Activated CD4-positive, alpha-beta T cell treated with anti-CD3 and anti-CD28 coated beads, Interleukin-2, amount 50 U/mL, for 48 hours (primary cell): ENCODE measurements at regions not wholly inside any gene's neighbourhood (a gene's known extent, or its start where the extent isn't known, plus 50 kb on each side); places are given as distances from the start of the nearest gene placed in this dataset.

Experiments used
- DNase-seq, 2 experiments: peaks; one replicate each; pipeline ENCODE4 v3.0.0-alpha.2; 2020

DNA sequence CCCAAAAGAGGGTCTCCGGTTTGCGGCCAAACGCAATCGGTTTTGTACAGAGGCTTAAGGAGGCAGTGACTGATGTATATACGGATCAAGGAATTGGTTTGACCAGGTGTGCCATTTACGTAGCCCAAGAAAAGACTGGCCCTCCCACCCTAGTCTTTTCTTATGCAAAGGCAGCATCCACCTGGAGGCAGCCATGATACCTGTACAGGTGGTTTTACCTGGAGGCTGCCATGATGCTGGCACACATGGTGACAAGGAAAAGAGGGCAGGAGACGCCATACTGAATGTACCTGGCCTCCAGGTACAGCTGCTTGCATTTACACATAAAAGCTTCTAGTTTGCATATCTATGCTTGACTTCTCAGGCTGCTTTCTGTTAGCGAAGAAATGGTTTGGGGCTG is 917.7 kb upstream of the INTU start:
- no peak for DNase-seq

GRCh38 chr4:126715681-126716080 is 917.1 kb upstream of the INTU start:
- DNase-seq = no peak

GRCh38 chr4:126718136-126718535 is 914.6 kb upstream of the INTU start:
- no peak for DNase-seq

DNA sequence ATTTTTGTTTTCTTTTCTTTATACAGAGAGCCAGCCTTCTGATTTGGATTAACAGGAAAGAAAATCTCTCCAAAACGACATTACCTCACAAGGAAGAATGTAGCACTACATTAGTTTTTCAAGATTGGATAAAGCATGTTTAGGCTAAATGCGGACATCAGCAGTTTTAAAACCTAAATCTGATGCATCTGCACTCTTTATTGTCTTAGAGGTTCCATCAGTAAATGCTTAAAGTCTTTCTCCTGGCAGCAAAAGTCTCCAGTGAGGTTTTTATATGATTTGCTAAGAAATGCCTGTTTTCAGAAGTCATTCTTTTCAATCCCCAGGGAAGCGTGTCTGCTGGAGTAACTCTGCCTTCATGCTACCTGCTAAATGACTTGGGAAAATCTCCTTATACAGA is 912.9 kb upstream of the INTU start:
- DNase-seq = no peak

GRCh38 chr4:126725906-126726305 is 906.9 kb upstream of the INTU start:
- DNase-seq = no peak

DNA sequence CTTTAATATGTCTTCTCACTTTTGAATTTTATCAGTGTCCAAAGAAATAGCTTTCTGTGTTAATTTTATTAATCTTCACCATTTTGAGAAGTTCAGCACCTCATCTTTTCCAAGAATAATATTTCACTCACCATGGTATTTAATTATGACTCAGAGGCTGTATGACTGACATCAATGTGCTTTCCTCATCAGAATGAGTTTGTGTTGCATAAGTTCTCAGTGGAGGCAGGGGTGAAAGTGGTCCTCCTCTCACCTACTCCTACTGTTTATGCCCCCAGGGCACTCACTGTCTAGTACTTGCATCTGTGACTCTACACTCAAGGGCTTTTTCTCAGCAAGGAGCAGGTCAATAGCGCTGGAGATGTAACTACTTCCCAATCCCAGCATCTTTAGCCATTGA is 905.3 kb upstream of the INTU start:
- no peak for DNase-seq

- DNase-seq = no peak
Measured at GRCh38 chr4:126731062-126731461, 901.7 kb upstream of the INTU start.

DNA sequence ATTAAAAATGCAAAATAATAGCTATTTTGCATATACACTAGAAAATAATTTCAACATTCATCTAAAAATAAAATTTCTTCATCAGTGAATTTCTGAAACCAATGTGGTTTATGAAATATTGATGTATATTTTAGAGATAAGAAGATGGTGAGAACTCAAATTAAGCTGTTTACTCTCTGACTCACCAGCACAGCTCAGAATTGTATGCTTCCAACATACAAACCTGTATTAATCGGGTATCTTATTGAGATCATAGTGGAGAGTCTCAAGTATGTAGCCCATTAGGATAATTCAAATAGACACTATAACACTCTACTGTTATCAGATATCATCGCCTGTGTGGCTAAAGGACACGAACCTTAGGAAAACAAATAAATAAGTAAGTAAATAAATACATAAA is 899.5 kb upstream of the INTU start:
- DNase-seq = no peak

GRCh38 chr4:126734465-126734864 is 898.3 kb upstream of the INTU start:
- no peak for DNase-seq

DNA sequence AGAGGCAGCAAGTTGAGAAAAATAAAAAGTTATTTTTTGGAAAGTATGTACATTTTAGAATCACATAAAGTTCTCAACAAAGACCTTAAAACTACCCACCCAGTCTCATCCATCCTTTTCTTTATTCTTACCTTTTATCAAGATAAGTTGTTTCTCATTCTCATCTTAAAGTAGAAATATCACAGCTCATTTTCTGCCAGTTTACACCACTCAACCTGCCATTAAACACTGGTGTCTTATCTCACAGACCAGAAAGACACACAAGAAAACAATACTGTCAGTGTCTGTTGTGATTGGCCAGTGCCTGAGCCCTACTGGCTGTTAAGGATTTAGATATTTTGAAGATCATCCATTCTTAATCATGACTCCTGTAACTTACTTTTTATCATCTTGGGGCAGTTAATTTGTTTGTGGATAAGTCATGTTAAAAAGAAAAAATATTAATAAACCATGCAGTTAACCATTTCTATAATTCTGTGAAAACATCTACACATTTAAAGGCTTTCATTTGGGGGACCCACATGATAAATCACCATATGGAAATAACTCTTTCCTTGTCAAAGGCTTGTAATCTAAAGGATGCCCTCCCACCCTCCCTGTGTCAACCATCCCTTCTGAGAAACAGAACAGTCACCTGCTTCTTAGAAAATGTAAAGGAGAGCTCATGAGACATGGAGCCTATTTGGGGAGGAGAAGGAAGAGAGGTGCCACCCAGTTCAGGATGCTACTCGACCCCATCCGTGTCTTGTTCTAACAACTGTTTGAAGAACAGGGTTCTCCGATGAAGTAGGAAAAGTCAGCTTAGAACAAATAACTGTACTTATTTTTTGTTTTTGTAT is 897.2 kb upstream of the INTU start:
- DNase-seq = no peak

DNA sequence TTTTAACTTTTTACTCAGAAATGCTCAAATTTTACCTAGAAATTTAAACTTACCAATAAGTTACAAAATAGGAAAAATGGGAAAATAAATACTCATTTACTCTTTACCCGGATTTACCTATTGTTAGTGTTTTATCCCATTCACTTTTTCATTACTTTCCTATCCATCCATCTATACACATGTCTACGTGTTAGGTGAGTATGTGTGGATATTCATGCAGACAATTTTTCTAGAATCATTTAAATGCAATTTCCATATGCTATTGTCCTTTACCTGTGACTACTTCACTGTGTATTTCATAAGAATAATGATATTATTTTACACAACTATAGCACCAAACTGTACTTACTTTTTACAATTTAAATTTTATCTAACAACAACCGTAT is 896.6 kb upstream of the INTU start:
- no peak for DNase-seq

- no peak for DNase-seq
Measured at GRCh38 chr4:126737899-126738526, 894.7 kb upstream of the INTU start.

GRCh38 chr4:126738527-126738923 is 894.2 kb upstream of the INTU start:
- DNase-seq = no peak

DNA sequence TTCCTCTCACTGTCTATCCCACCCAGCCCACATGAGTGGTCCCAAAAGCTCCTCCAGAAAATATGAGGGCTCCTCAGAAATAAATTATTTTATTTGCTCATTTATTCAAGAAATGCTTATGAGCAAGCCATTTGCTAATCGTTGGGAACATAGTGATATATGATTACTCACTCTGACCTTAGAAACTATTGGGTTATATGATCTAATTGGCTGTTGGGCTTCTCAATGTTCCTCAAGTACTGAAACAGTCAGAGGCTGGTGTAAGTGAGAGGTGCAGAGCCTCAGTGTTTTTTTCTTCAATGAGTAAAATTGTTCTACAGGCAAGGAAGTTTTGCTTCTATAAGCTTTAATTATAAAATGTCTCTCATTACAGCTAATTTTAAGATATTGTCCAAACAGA is 893.8 kb upstream of the INTU start:
- no peak for DNase-seq

DNA sequence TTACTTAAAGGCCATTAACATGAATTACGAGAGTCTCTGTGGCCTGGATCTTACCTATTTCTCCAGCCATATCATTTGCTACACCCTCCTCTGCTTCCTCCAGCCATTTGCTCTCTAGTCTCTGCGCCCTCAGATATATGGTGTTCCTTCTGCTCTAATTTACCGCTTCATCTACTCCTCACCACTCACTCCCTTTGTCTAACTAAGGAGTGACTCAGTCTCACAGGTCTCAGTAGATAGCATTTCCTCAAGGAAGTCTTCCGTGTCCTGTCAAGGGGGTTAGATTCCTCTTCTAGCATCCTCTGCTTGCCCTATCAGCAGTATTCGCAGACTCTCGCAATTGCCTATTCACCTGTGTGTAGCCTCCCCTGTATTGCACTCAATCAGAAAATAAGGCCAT is 892.1 kb upstream of the INTU start:
- no peak for DNase-seq

DNA sequence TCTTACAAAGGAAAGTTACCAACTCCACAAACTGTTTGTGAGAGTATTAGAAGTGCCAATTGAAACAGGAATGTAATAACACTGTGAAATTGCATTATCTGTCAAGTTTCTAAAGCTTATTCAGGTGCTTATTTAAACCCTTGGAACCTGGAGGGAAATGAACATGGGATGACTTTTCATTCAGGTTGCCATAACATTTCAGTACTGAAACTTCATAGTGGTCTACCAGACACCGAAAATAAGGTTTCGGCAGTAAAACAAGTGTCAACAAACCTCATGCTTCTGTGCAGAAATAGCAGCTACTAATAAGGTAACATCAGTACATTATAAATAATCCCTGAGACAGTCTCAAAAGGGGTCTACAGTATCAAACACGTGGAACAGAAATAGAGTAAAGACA is 890.7 kb upstream of the INTU start:
- no peak for DNase-seq

- DNase-seq = no peak
Measured at GRCh38 chr4:126742885-126743284, 889.9 kb upstream of the INTU start.

- no peak for DNase-seq
Measured at GRCh38 chr4:126748736-126749135, 884.0 kb upstream of the INTU start.

GRCh38 chr4:126750723-126751122 is 882.0 kb upstream of the INTU start:
- DNase-seq = no peak

- no peak for DNase-seq
Measured at GRCh38 chr4:126752126-126752525, 880.6 kb upstream of the INTU start.

GRCh38 chr4:126752702-126753101 is 880.1 kb upstream of the INTU start:
- DNase-seq = no peak

- no peak for DNase-seq
Measured at GRCh38 chr4:126753592-126753991, 879.2 kb upstream of the INTU start.

GRCh38 chr4:126755506-126755905 is 877.3 kb upstream of the INTU start:
- no peak for DNase-seq

GRCh38 chr4:126756050-126756829 is 876.5 kb upstream of the INTU start:
- no peak for DNase-seq
